SK-N-SH (cell line): ENCODE measurements at regions not wholly inside any gene's neighbourhood (a gene's known extent, or its start where the extent isn't known, plus 50 kb on each side); places are given as distances from the start of the nearest gene placed in this dataset.

ENCODE experiments used
- CTCF ChIA-PET: fragments of 300-600, 350-600 bp; formaldehyde crosslinking; extraction: SDS; loops from one replicate; lab custom pipeline; 2021; lab: Yijun Ruan, JAX
- POLR2A ChIA-PET: fragments of 350-600 bp; sonication (Branson Sonifier 250); formaldehyde crosslinking; extraction: SDS; loops from one replicate; lab custom pipeline; 2020; ENCODE audit warnings: antibody characterized with exemption, inconsistent platforms; lab: Yijun Ruan, JAX
- DNase-seq: peaks from one replicate; pipeline ENCODE4 v3.0.0; 2012
- H2AFZ ChIP-seq: fragments of 200-600 bp; sonication (generic); 2 replicates; pipeline ENCODE4 v1.8.1; 2016; ENCODE audit warnings: antibody characterized with exemption, mild to moderate bottlenecking, low read depth
- H3F3A ChIP-seq: fragments of 200-600 bp; sonication (generic); replicated peaks from 2 replicates; pipeline ENCODE3; 2016; ENCODE audit warnings: antibody characterized with exemption, mild to moderate bottlenecking; ENCODE audit not compliant: insufficient read depth
- H3K27ac ChIP-seq, 2 experiments: fragments of 200-500 bp in 1 of 2; fragments of 200-600 bp in 1 of 2; sonication (Bioruptor generic) in 1 of 2; sonication (generic), shearing (Covaris generic) in 1 of 2; 2 replicates each; pipeline versions ENCODE4 v1.5.1 to v1.6.1; 2014 to 2016; ENCODE audit warnings: low read depth in 2 of 2, inconsistent platforms in 1 of 2, low read length in 1 of 2, mild to moderate bottlenecking in 1 of 2, mixed read lengths in 1 of 2
- H3K27me3 ChIP-seq: fragments of 200-600 bp; sonication (generic), shearing (Covaris generic); 2 replicates; pipeline ENCODE4 v1.6.1; 2016; ENCODE audit warnings: mixed run types; ENCODE audit not compliant: insufficient read depth
- H3K36me3 ChIP-seq, 2 experiments: fragments of 200-500 bp in 1 of 2; fragments of 200-600 bp in 1 of 2; sonication (Bioruptor generic) in 1 of 2; sonication (generic) in 1 of 2; replicated peaks in 1 of 2; 2 replicates each; pipeline versions ENCODE3 to v1.5.1; 2014 to 2016; ENCODE audit warnings: low read length in 1 of 2, mild to moderate bottlenecking in 1 of 2; ENCODE audit not compliant: insufficient read depth in 2 of 2, control insufficient read depth in 1 of 2
- H3K4me1 ChIP-seq, 2 experiments: fragments of 200-500 bp in 1 of 2; fragments of 200-600 bp in 1 of 2; sonication (Bioruptor generic) in 1 of 2; sonication (generic), shearing (Covaris generic) in 1 of 2; 2 replicates each; pipeline versions ENCODE4 v1.5.1 to v1.6.1; 2014 to 2016; ENCODE audit warnings: low read depth in 1 of 2, low read length in 1 of 2, mixed run types in 1 of 2; ENCODE audit not compliant: insufficient read depth in 2 of 2, control insufficient read depth in 1 of 2
- H3K4me2 ChIP-seq: fragments of 200-600 bp; sonication (generic), shearing (Covaris generic); 2 replicates; pipeline ENCODE4 v1.6.1; 2017; ENCODE audit warnings: mixed run types
- H3K4me3 ChIP-seq, 2 experiments: fragments of 200-500 bp in 1 of 2; fragments of 200-600 bp in 1 of 2; sonication (Bioruptor generic) in 1 of 2; sonication (generic), shearing (Covaris generic) in 1 of 2; 2 replicates each; pipeline versions ENCODE4 v1.5.1 to v1.8.1; 2014 to 2016; ENCODE audit warnings: low read depth in 2 of 2, inconsistent platforms in 1 of 2, low read length in 1 of 2, mild to moderate bottlenecking in 1 of 2, mixed read lengths in 1 of 2, moderate library complexity in 1 of 2
- H3K79me2 ChIP-seq: fragments of 200-600 bp; sonication (generic); 2 replicates; pipeline ENCODE4 v1.8.1; 2017; ENCODE audit warnings: mild to moderate bottlenecking; ENCODE audit not compliant: insufficient read depth
- H3K9ac ChIP-seq: fragments of 200-600 bp; sonication (generic); 2 replicates; pipeline ENCODE4 v1.6.1; 2017; ENCODE audit warnings: mixed run types
- H3K9me2 ChIP-seq: fragments of 200-600 bp; sonication (generic); 2 replicates; pipeline ENCODE4 v1.6.1; 2017; ENCODE audit warnings: mixed run types
- H3K9me3 ChIP-seq: fragments of 200-600 bp; sonication (generic); 2 replicates; pipeline ENCODE4 v1.6.1; 2017; ENCODE audit warnings: mixed run types, mild to moderate bottlenecking, moderate library complexity
- H4K20me1 ChIP-seq: fragments of 200-600 bp; sonication (generic); 2 replicates; pipeline ENCODE4 v1.6.1; 2017; ENCODE audit warnings: mild to moderate bottlenecking, mixed run types; ENCODE audit not compliant: insufficient read depth
- CHD2 ChIP-seq: fragments of 150-350 bp; IDR thresholded peaks from 2 replicates; pipeline ENCODE4 v1.6.1; 2018; ENCODE audit warnings: low read length; ENCODE audit not compliant: partially characterized antibody
- ELF1 ChIP-seq: IDR thresholded peaks from 2 replicates; pipeline ENCODE4 v1.4.0; 2012
- EZH2phosphoT487 ChIP-seq: fragments of 200-600 bp; sonication (generic); IDR thresholded peaks from 2 replicates; pipeline ENCODE4 v1.6.1; 2017; ENCODE audit warnings: low read depth, mixed run types, mild to moderate bottlenecking, antibody characterized with exemption, moderate library complexity, borderline replicate concordance
- FOSL2 ChIP-seq: IDR thresholded peaks from 2 replicates; pipeline ENCODE4 v1.4.0; 2012; ENCODE audit warnings: low read depth, mild to moderate bottlenecking, moderate library complexity, borderline replicate concordance
- FOXJ3 ChIP-seq: sonication (generic); formaldehyde crosslinking; IDR thresholded peaks from 2 replicates; pipeline ENCODE4 v1.5.1; 2020; ENCODE audit warnings: mild to moderate bottlenecking, missing genetic modification reagents
- FOXM1 ChIP-seq: IDR thresholded peaks from 2 replicates; pipeline ENCODE4 v1.4.0; 2012; ENCODE audit warnings: low read depth, mild to moderate bottlenecking
- GATA2 ChIP-seq: sonication (generic); formaldehyde crosslinking; IDR thresholded peaks from 2 replicates; pipeline ENCODE4 v1.5.0; 2020; ENCODE audit warnings: mild to moderate bottlenecking, missing genetic modification reagents
- MEF2A ChIP-seq: IDR thresholded peaks from 2 replicates; pipeline ENCODE4 v1.4.0; 2012; ENCODE audit warnings: low read depth, borderline replicate concordance
- NFIC ChIP-seq: IDR thresholded peaks from 2 replicates; pipeline ENCODE4 v1.4.0; 2012; ENCODE audit warnings: borderline replicate concordance
- RCOR1 ChIP-seq: fragments of 150-350 bp; IDR thresholded peaks from 2 replicates; pipeline ENCODE4 v1.6.1; 2017; ENCODE audit warnings: antibody characterized with exemption, low read length
- RFX5 ChIP-seq: IDR thresholded peaks from 2 replicates; pipeline ENCODE4 v1.6.1; 2012; ENCODE audit warnings: mild to moderate bottlenecking, improper control_type of control experiment, low read length
- SIN3A ChIP-seq: IDR thresholded peaks from 2 replicates; pipeline ENCODE4 v1.6.1; 2012; ENCODE audit warnings: low read depth, mild to moderate bottlenecking, low read length, moderate library complexity, borderline replicate concordance
- TCF12 ChIP-seq: IDR thresholded peaks from 2 replicates; pipeline ENCODE4 v1.4.0; 2012
- TEAD4 ChIP-seq: IDR thresholded peaks from 2 replicates; pipeline ENCODE4 v1.4.0; 2012; ENCODE audit warnings: mild to moderate bottlenecking, borderline replicate concordance; ENCODE audit not compliant: insufficient read depth
- WGBS: methylation state at CpG from one replicate; pipeline ENCODE4 v1.1.6; 2017; ENCODE audit warnings: low lambda C conversion rate; 5-methylcytosine and 5-hydroxymethylcytosine counted together
- TF ChIP-seq, protein P1 (sequence below): IDR thresholded peaks from 2 replicates; pipeline ENCODE4 v1.4.0; 2012; ENCODE audit warnings: low read depth
- TF ChIP-seq, protein P2 (sequence below): IDR thresholded peaks from 2 replicates; pipeline ENCODE4 v1.4.0; 2012; ENCODE audit warnings: low read depth, borderline replicate concordance
- TF ChIP-seq, protein P3 (sequence below): fragments of 150-350 bp; IDR thresholded peaks from 2 replicates; pipeline ENCODE4 v1.6.1; 2017; ENCODE audit warnings: antibody characterized with exemption, low read length, low read depth, borderline replicate concordance
- TF ChIP-seq, protein P4 (sequence below): fragments of 150-350 bp; IDR thresholded peaks from 2 replicates; pipeline ENCODE4 v1.6.1; 2016; ENCODE audit warnings: mild to moderate bottlenecking, low read depth, low read length
- TF ChIP-seq, protein P5 (sequence below): IDR thresholded peaks from 2 replicates; pipeline ENCODE4; 2012
- TF ChIP-seq, protein P6 (sequence below): IDR thresholded peaks from 2 replicates; pipeline ENCODE4 v1.4.0; 2012; ENCODE audit warnings: low read depth, borderline replicate concordance

DNA sequence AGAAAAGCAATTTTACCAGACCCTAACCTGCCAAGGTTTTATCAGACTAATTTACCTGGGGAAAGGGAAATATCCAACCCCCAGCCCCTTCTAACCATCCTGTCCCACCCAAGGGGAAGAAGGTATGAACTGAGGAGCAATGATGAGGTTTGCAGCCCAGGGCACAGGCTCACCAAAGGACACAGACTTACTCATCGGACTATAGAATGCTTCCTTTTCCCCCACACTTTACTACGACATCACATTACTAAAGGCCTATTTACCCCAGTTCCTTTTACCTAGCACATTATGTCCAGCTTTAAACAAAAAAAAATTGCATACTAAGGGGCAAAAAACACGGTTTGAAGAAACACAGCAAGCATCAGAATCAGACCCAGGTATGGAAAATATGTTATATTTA lies 94.1 kb upstream of the FST start:
- H3K4me1 ChIP-seq: no peaks in the 10 kb centered on the region
- H3K4me2 ChIP-seq: no peak overlapping the region
- H3K4me3 ChIP-seq: no peak overlapping the region
- H3K27ac ChIP-seq: no peak overlapping the region
- no peak overlapping the region for H2AFZ ChIP-seq
- DNase-seq: no peak
- H3F3A ChIP-seq: peaks cover 5% of the 10 kb centered on the region
- H3K9me3 ChIP-seq: peaks cover 25% of the 10 kb centered on the region
- TF ChIP-seq CHD2 (no peak), FOXJ3 (CRISPR knock-in tag) (no peak), FOXM1 (no peak), TCF12 (no peak), MEF2A (no peak), TEAD4 (no peak), GATA2 (no peak), EZH2phosphoT487 (no peak), RFX5 (no peak), FOSL2 (no peak), SIN3A (no peak)
- TF ChIP-seq, protein P1, sequence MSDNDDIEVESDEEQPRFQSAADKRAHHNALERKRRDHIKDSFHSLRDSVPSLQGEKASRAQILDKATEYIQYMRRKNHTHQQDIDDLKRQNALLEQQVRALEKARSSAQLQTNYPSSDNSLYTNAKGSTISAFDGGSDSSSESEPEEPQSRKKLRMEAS: no peak
- TF ChIP-seq, protein P2, sequence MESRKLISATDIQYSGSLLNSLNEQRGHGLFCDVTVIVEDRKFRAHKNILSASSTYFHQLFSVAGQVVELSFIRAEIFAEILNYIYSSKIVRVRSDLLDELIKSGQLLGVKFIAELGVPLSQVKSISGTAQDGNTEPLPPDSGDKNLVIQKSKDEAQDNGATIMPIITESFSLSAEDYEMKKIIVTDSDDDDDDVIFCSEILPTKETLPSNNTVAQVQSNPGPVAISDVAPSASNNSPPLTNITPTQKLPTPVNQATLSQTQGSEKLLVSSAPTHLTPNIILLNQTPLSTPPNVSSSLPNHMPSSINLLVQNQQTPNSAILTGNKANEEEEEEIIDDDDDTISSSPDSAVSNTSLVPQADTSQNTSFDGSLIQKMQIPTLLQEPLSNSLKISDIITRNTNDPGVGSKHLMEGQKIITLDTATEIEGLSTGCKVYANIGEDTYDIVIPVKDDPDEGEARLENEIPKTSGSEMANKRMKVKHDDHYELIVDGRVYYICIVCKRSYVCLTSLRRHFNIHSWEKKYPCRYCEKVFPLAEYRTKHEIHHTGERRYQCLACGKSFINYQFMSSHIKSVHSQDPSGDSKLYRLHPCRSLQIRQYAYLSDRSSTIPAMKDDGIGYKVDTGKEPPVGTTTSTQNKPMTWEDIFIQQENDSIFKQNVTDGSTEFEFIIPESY: no peak
- TF ChIP-seq, protein P3, sequence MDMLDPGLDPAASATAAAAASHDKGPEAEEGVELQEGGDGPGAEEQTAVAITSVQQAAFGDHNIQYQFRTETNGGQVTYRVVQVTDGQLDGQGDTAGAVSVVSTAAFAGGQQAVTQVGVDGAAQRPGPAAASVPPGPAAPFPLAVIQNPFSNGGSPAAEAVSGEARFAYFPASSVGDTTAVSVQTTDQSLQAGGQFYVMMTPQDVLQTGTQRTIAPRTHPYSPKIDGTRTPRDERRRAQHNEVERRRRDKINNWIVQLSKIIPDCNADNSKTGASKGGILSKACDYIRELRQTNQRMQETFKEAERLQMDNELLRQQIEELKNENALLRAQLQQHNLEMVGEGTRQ: no peak
- TF ChIP-seq, protein P4, sequence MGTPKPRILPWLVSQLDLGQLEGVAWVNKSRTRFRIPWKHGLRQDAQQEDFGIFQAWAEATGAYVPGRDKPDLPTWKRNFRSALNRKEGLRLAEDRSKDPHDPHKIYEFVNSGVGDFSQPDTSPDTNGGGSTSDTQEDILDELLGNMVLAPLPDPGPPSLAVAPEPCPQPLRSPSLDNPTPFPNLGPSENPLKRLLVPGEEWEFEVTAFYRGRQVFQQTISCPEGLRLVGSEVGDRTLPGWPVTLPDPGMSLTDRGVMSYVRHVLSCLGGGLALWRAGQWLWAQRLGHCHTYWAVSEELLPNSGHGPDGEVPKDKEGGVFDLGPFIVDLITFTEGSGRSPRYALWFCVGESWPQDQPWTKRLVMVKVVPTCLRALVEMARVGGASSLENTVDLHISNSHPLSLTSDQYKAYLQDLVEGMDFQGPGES: no peak
- peaks cover 0 to 9% of the 10 kb centered on the region in 2 experiments for H3K36me3 ChIP-seq
- ChIA-PET CTCF (no interaction called here), POLR2A (no interaction called here)
- no peaks in the 10 kb centered on the region for H3K79me2 ChIP-seq
- H3K9me2 ChIP-seq: no peaks in the 10 kb centered on the region
- no peaks in the 10 kb centered on the region for H4K20me1 ChIP-seq
- 47% methylated on average over 3 of the region's 3 CpGs for WGBS
- no peak overlapping the region for H3K9ac ChIP-seq
- H3K27me3 ChIP-seq: no peaks in the 10 kb centered on the region

DNA sequence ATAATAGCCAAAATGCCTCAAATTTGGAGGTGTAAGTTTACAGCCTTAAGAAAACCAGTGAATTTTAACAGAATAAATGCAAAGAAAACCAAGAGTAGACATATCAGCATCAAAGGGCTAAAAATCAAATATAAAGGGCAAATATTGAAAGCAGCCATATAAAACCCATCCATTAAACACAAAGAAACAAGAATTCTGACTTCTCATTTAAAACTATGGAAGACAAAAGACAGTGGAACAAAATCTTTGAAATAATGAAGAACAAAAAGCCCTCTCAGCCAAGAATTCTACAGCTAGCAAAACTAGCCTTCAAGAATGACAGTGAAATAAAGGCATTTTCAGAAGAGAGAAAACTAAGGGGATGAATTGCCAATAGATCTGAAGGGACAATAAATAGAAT lies 91.3 kb upstream of the FST start:
- Histone ChIP-seq H3K4me1 (no peaks in the 10 kb centered on the region), H3K4me3 (no peak overlapping the region), H3K27ac (no peak overlapping the region), H3K79me2 (no peaks in the 10 kb centered on the region), H3K36me3 (peaks cover 0 to 9% of the 10 kb centered on the region in 2 experiments), H3K9me2 (no peaks in the 10 kb centered on the region), H3K4me2 (no peak overlapping the region), H4K20me1 (no peaks in the 10 kb centered on the region), H3K9ac (no peak overlapping the region), H3K27me3 (no peaks in the 10 kb centered on the region), H3K9me3 (peaks cover 28% of the 10 kb centered on the region), H3F3A (peaks cover 15% of the 10 kb centered on the region), H2AFZ (no peak overlapping the region)
- CTCF ChIA-PET: no interaction called here
- DNase-seq: no peak
- POLR2A ChIA-PET: no interaction called here
- TF ChIP-seq, protein P5, sequence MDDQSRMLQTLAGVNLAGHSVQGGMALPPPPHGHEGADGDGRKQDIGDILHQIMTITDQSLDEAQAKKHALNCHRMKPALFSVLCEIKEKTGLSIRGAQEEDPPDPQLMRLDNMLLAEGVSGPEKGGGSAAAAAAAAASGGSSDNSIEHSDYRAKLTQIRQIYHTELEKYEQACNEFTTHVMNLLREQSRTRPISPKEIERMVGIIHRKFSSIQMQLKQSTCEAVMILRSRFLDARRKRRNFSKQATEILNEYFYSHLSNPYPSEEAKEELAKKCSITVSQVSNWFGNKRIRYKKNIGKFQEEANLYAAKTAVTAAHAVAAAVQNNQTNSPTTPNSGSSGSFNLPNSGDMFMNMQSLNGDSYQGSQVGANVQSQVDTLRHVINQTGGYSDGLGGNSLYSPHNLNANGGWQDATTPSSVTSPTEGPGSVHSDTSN: no peak
- TF ChIP-seq NFIC (no peak), RCOR1 (no peak), GATA2 (no peak), FOSL2 (no peak), ELF1 (no peak)
- TF ChIP-seq, protein P2: no peak
- TF ChIP-seq, protein P4: no peak
- TF ChIP-seq, protein P6, sequence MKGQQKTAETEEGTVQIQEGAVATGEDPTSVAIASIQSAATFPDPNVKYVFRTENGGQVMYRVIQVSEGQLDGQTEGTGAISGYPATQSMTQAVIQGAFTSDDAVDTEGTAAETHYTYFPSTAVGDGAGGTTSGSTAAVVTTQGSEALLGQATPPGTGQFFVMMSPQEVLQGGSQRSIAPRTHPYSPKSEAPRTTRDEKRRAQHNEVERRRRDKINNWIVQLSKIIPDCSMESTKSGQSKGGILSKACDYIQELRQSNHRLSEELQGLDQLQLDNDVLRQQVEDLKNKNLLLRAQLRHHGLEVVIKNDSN: no peak
